ENCODE measurements at regions not wholly inside any gene's neighbourhood (a gene's known extent, or its start where the extent isn't known, plus 50 kb on each side); places are given as distances from the start of the nearest gene placed in this dataset.

DNA sequence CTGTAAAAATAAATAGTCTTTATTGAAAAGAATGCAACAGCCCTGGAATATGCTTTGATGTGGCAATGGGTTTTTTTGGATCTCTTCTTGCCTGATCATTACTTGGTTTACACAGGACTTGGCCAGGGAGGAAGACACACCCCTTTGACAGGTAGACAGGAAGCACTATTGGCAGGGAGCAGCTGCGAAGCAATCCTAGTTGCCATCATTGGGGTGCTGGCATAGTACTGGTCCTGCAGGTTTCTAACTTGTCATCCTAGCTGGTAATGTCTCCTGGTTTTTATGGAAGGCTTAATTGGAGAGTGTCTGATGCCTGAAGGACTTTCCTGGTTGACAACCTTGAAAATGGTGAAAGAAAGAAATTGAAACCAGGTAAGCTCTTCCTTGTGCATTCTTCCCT, 71.2 kb upstream of the CCN6 start:
- no peak for TF ChIP-seq ADNP (tag; IDR thresholded peaks at IDR 0.05)
- TF ChIP-seq STAG1 (CRISPR knock-in tag; IDR thresholded peaks at IDR 0.05; ENCODE audit: borderline replicate concordance): no peak
- TF ChIP-seq MYC (IDR thresholded peaks at IDR 0.05; ENCODE audit: low read depth, low read length): no peak
- no peak for TF ChIP-seq MYC (CRISPR knock-in tag; IDR thresholded peaks at IDR 0.05; ENCODE audit: borderline replicate concordance, low read depth)
- no peak for TF ChIP-seq FOXM1 (IDR thresholded peaks at IDR 0.05; ENCODE audit: low read depth)
- no peak for TF ChIP-seq FOXM1 (CRISPR knock-in tag; IDR thresholded peaks at IDR 0.05; ENCODE audit: low read depth)
- no peak for TF ChIP-seq PREB (CRISPR knock-in tag; IDR thresholded peaks at IDR 0.05)
- TF ChIP-seq POLR2A (conservative IDR thresholded peaks at IDR 0.05): no peak
- no peak for TF ChIP-seq MCM5 (IDR thresholded peaks at IDR 0.05; ENCODE audit: low read depth)
- no peak for TF ChIP-seq XRCC5 (IDR thresholded peaks at IDR 0.05; ENCODE audit: low read depth, low read length)
- TF ChIP-seq FOXJ2 (tag; IDR thresholded peaks at IDR 0.05): no peak

All from K562 (cell line).